Thyroid gland (tissue), 4 donors: ENCODE measurements at regions not wholly inside any gene's neighbourhood (a gene's known extent, or its start where the extent isn't known, plus 50 kb on each side); places are given as distances from the start of the nearest gene placed in this dataset.
A peak's percentile ranks its signal among the peaks of the same experiment; 100 is the strongest.

Source experiments
- DNase-seq, 2 donors: peaks; one replicate each; pipeline ENCODE4 v3.0.0-alpha.2; 2019
- H3K27ac ChIP-seq, 3 donors: fragments of 200-600 bp; sonication (generic); 1 replicate in 2 of 3; 2 replicates in 1 of 3; pipeline ENCODE4 v1.5.1; 2016 to 2019; ENCODE audit warnings: mild to moderate bottlenecking in 1 of 3, moderate library complexity in 1 of 3
- H3K27me3 ChIP-seq: fragments of 200-600 bp; sonication (generic); one replicate; pipeline ENCODE4 v1.5.1; 2019
- H3K36me3 ChIP-seq, 2 donors: fragments of 200-600 bp; sonication (generic); one replicate each; pipeline ENCODE4 v1.5.1; 2016 to 2019
- H3K4me1 ChIP-seq, 2 donors: fragments of 200-600 bp; sonication (generic); one replicate each; pipeline ENCODE4 v1.5.1; 2017 to 2019
- H3K4me3 ChIP-seq, 3 donors: fragments of 200-600 bp; sonication (generic); replicated peaks in 1 of 3; 1 replicate in 2 of 3; 2 replicates in 1 of 3; pipeline ENCODE4 v1.5.1; 2016; ENCODE audit warnings: mild to moderate bottlenecking in 1 of 3
- H3K9me3 ChIP-seq: fragments of 200-600 bp; sonication (generic); one replicate; pipeline ENCODE4 v1.5.1; 2017
- CTCF ChIP-seq, 6 experiments: fragments of 200-600 bp in 3 of 6; fragments of 450-650 bp in 3 of 6; sonication (generic) in 3 of 6; IDR thresholded peaks; one replicate each; pipeline ENCODE4 v1.5.1; 2016 to 2019; ENCODE audit warnings: antibody characterized with exemption in 6 of 6, mild to moderate bottlenecking in 2 of 6, inconsistent platforms in 1 of 6, moderate library complexity in 1 of 6
- POLR2A ChIP-seq, 2 donors: fragments of 450-650 bp; IDR thresholded peaks; one replicate each; pipeline ENCODE4 v1.6.1; 2017; ENCODE audit warnings: antibody characterized with exemption in 2 of 2, mild to moderate bottlenecking in 2 of 2, moderate library complexity in 1 of 2
- WGBS, 2 donors: methylation state at CpG; one replicate each; pipeline ENCODE4 v1.1.5; 2017; 5-methylcytosine and 5-hydroxymethylcytosine counted together
- intact Hi-C: fragments of 100-400 bp; cut with DNase I; formaldehyde crosslinking; loops from one replicate; pipeline ENCODE4 v1.15.1; 2023

- no peaks in the 10 kb centered on the region for H3K36me3 ChIP-seq
- TF ChIP-seq CTCF (IDR thresholded peaks at IDR 0.05) (no peak), POLR2A (IDR thresholded peaks at IDR 0.05) (no peak)
- DNase-seq: no peak
- no peaks in the 10 kb centered on the region for H3K9me3 ChIP-seq
- no peak overlapping the region for H3K4me3 ChIP-seq
- intact Hi-C loops: no loop called here
- H3K27me3 ChIP-seq: no peaks in the 10 kb centered on the region
- no peak overlapping the region for H3K27ac ChIP-seq
- no peaks in the 10 kb centered on the region for H3K4me1 ChIP-seq
- WGBS, 2 donors: 87 to 97% methylated on average over 3 of the region's 3 CpGs
Measured at GRCh38 chr12:25793196-25793595, 165.3 kb upstream of the RASSF8 start.

GRCh38 chr12:25794571-25794970 is 163.9 kb upstream of the RASSF8 start:
- Histone ChIP-seq H3K4me1 (no peaks in the 10 kb centered on the region), H3K9me3 (no peaks in the 10 kb centered on the region), H3K4me3 (no peak overlapping the region), H3K27ac (no peak overlapping the region), H3K36me3 (no peaks in the 10 kb centered on the region), H3K27me3 (no peaks in the 10 kb centered on the region)
- no peak for TF ChIP-seq POLR2A (IDR thresholded peaks at IDR 0.05)
- no peak for TF ChIP-seq CTCF (IDR thresholded peaks at IDR 0.05)
- DNase-seq: no peak
- WGBS, 2 donors: 81 to 86% methylated on average over 3 of the region's 3 CpGs
- intact Hi-C loops: no loop called here

- WGBS, 2 donors: 68 to 70% methylated on average over 2 of the region's 2 CpGs
- Histone ChIP-seq H3K9me3 (no peaks in the 10 kb centered on the region), H3K4me3 (no peak overlapping the region), H3K27me3 (no peaks in the 10 kb centered on the region), H3K4me1 (no peaks in the 10 kb centered on the region), H3K27ac (no peak overlapping the region), H3K36me3 (no peaks in the 10 kb centered on the region)
- TF ChIP-seq CTCF (IDR thresholded peaks at IDR 0.05) (no peak), POLR2A (IDR thresholded peaks at IDR 0.05) (no peak)
- no peak for DNase-seq
- intact Hi-C loops: no loop called here
Measured at GRCh38 chr12:25796523-25797000, 161.9 kb upstream of the RASSF8 start.

GRCh38 chr12:25797386-25797785 is 161.1 kb upstream of the RASSF8 start:
- no peaks in the 10 kb centered on the region for H3K4me1 ChIP-seq
- H3K9me3 ChIP-seq: no peaks in the 10 kb centered on the region
- no peak for DNase-seq
- intact Hi-C loops: no loop called here
- no peaks in the 10 kb centered on the region for H3K27me3 ChIP-seq
- no peaks in the 10 kb centered on the region for H3K36me3 ChIP-seq
- H3K4me3 ChIP-seq: no peak overlapping the region
- no peak overlapping the region for H3K27ac ChIP-seq
- WGBS, 2 donors: 80 to 85% methylated on average over 2 of the region's 2 CpGs
- TF ChIP-seq POLR2A (IDR thresholded peaks at IDR 0.05) (no peak), CTCF (IDR thresholded peaks at IDR 0.05) (no peak)

GRCh38 chr12:25797949-25798348 is 160.5 kb upstream of the RASSF8 start:
- Histone ChIP-seq H3K4me1 (no peaks in the 10 kb centered on the region), H3K36me3 (no peaks in the 10 kb centered on the region), H3K9me3 (no peaks in the 10 kb centered on the region), H3K4me3 (no peak overlapping the region), H3K27me3 (no peaks in the 10 kb centered on the region), H3K27ac (no peak overlapping the region)
- TF ChIP-seq POLR2A (IDR thresholded peaks at IDR 0.05) (no peak), CTCF (IDR thresholded peaks at IDR 0.05) (no peak)
- intact Hi-C loops: no loop called here
- WGBS, 2 donors: 34 to 61% methylated on average over 4 of the region's 4 CpGs
- peak; percentile 26 to 49 for DNase-seq
